ENCODE measurements at regions not wholly inside any gene's neighbourhood (a gene's known extent, or its start where the extent isn't known, plus 50 kb on each side); places are given as distances from the start of the nearest gene placed in this dataset.

DNA sequence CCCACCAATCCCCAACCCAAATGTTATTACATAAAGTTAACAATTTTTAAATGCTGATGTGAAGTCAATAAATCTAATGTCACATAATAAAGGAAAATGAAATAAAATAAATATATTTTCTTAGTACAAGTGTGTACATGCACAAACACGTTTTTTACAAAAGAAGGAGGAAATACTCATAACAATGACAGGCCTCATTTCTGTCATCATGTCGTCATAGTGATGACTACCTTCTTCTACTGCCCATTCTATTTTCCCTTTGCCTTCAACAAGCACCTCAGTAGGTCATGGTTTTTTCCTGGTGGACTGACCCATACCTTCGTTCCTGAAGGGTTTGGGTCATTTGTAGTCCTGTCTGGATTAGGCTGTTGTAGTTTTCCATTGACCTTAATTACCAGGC, 185.3 kb upstream of the IPO5 start:
- TF ChIP-seq, protein P1, sequence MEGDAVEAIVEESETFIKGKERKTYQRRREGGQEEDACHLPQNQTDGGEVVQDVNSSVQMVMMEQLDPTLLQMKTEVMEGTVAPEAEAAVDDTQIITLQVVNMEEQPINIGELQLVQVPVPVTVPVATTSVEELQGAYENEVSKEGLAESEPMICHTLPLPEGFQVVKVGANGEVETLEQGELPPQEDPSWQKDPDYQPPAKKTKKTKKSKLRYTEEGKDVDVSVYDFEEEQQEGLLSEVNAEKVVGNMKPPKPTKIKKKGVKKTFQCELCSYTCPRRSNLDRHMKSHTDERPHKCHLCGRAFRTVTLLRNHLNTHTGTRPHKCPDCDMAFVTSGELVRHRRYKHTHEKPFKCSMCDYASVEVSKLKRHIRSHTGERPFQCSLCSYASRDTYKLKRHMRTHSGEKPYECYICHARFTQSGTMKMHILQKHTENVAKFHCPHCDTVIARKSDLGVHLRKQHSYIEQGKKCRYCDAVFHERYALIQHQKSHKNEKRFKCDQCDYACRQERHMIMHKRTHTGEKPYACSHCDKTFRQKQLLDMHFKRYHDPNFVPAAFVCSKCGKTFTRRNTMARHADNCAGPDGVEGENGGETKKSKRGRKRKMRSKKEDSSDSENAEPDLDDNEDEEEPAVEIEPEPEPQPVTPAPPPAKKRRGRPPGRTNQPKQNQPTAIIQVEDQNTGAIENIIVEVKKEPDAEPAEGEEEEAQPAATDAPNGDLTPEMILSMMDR (IDR thresholded peaks at IDR 0.05) = no peak
- TF ChIP-seq EZH2 (IDR thresholded peaks at IDR 0.05; ENCODE audit: borderline replicate concordance, insufficient read depth, low read depth, low read length, poor library complexity, severe bottlenecking) = no peak

Data from B cell (primary cell).